ENCODE measurements at regions not wholly inside any gene's neighbourhood (a gene's known extent, or its start where the extent isn't known, plus 50 kb on each side); places are given as distances from the start of the nearest gene placed in this dataset.

DNA sequence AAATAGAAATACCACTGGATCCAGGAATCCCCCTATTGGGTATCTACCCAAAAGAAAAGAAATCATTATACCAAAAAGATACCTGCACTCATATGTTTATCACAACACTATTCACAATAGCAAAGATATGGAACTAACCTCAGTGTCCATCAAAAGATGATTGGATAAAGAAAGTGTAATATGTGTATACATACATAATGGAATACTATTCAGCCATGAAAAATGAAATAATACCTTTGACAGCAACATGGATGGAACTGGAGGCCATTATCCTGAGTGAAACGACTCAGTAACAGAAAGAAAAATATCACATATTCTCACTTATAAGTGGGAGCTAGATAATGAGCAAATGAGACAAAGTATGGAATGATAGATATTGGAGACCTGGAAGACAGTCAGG, 74.2 kb upstream of the TLR3 start:
- DNase-seq = no peak
- Histone ChIP-seq H3K27ac (no peak overlapping the region), H3K4me3 (no peak overlapping the region), H3K9me3 (no peaks in the 10 kb centered on the region), H3K4me1 (peaks cover 0 to 14% (median 0%) of the 10 kb centered on the region in 12 donors), H3K27me3 (no peaks in the 10 kb centered on the region), H3K36me3 (no peaks in the 10 kb centered on the region)
- intact Hi-C loops (cut with DNase I) = loop anchor here in 5 of 10 donors (5.0 to 10.0 kb wide), 5 partner anchors 57 to 127 kb away; no protein-coding TSS in a partner anchor
- no peak for TF ChIP-seq POLR2A (IDR thresholded peaks at IDR 0.05)
- TF ChIP-seq, protein P1, sequence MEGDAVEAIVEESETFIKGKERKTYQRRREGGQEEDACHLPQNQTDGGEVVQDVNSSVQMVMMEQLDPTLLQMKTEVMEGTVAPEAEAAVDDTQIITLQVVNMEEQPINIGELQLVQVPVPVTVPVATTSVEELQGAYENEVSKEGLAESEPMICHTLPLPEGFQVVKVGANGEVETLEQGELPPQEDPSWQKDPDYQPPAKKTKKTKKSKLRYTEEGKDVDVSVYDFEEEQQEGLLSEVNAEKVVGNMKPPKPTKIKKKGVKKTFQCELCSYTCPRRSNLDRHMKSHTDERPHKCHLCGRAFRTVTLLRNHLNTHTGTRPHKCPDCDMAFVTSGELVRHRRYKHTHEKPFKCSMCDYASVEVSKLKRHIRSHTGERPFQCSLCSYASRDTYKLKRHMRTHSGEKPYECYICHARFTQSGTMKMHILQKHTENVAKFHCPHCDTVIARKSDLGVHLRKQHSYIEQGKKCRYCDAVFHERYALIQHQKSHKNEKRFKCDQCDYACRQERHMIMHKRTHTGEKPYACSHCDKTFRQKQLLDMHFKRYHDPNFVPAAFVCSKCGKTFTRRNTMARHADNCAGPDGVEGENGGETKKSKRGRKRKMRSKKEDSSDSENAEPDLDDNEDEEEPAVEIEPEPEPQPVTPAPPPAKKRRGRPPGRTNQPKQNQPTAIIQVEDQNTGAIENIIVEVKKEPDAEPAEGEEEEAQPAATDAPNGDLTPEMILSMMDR (IDR thresholded peaks at IDR 0.05) = no peak
- 41 to 84% (median 81%) methylated on average over 1 of the region's 1 CpG for WGBS, 4 donors
- no peak for ATAC-seq

DNA sequence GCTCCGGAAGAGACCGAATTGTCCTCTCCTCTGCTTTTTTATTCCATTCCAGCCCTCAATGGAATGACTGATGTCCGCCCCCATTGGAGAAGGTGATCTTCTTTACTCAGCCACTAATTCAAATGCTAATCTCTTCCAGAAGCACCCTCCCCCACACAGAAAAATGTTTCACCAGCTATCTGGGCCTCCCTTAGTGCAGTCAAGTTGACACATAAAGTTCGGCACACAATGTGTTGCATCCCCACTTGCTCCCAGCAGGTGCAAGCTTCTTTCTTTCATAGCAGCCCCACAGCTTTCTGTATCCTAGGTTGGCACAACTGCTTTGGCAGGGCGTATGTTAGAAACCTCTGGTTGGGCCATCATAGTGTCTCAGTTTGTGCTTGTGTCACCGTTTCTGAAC, 73.3 kb upstream of the TLR3 start:
- DNase-seq = no peak
- peaks cover 0 to 14% (median 0%) of the 10 kb centered on the region in 12 donors for H3K4me1 ChIP-seq
- no peak overlapping the region for H3K4me3 ChIP-seq
- intact Hi-C loops (cut with DNase I) = loop anchor here in 5 of 10 donors (5.0 to 10.0 kb wide), 5 partner anchors 58 to 128 kb away; no protein-coding TSS in a partner anchor
- TF ChIP-seq, protein P1 (IDR thresholded peaks at IDR 0.05) = no peak
- no peak for TF ChIP-seq POLR2A (IDR thresholded peaks at IDR 0.05)
- H3K9me3 ChIP-seq = no peaks in the 10 kb centered on the region
- H3K27me3 ChIP-seq = no peaks in the 10 kb centered on the region
- no peak overlapping the region for H3K27ac ChIP-seq
- no peak for ATAC-seq
- 80 to 96% (median 92%) methylated on average over 6 of the region's 6 CpGs for WGBS, 4 donors
- no peaks in the 10 kb centered on the region for H3K36me3 ChIP-seq

DNA sequence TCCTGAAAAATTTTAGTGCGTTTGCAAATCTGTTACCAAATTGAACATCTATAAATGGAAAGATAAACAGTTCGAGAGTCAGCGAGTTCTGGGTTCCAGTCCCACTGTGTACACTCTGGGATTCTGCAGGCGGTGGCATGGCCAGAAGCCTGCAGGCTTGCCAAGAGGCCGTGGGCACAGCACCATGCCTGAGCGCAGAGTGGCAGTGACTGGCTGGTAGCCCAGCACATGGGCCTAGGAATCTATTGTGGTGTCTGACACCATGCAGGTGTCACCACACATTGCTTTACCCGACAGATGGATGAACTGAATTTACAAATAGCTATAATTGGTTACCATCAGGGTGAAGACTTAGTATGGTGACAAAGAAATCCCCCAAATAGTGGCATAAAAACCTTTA, 71.7 kb upstream of the TLR3 start:
- no peak for TF ChIP-seq POLR2A (IDR thresholded peaks at IDR 0.05)
- TF ChIP-seq, protein P1 (IDR thresholded peaks at IDR 0.05) = no peak
- Histone ChIP-seq H3K27me3 (no peaks in the 10 kb centered on the region), H3K9me3 (no peaks in the 10 kb centered on the region), H3K27ac (no peak overlapping the region), H3K4me3 (no peak overlapping the region), H3K36me3 (no peaks in the 10 kb centered on the region), H3K4me1 (peaks cover 0 to 12% (median 0%) of the 10 kb centered on the region in 12 donors)
- ATAC-seq (peak; percentile 59 to 87 (median 84)), DNase-seq (peak in 3 of 5 donors; percentile 69 to 74 (median 73))
- intact Hi-C loops (cut with DNase I) = loop anchor here in 5 of 10 donors (5.0 to 10.0 kb wide), 5 partner anchors 60 to 130 kb away; no protein-coding TSS in a partner anchor
- WGBS, 4 donors = 42 to 68% (median 65%) methylated on average over 7 of the region's 7 CpGs

DNA sequence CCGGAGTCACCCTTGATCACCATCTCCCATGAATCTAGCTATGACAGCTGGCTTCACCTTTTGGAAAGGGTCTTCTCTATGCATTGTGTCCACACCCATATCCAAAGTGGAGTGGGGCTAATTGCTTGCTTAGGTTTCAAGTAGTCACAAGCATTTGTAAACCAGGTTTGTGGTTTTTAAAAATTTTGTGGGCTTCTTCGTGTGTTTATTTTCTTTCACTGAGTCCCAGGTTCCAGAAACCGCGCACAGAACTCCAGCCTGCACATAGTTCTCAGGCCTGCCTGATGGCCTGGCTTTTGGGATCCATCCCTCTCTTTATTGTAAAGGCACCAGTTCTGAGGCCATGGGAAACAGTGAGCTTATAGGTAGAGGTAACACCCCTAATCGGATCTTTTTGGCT, 70.2 kb upstream of the TLR3 start:
- peak overlapping the region in 10 of 12 donors; percentile 13 to 69 (median 55) for H3K27ac ChIP-seq
- intact Hi-C loops (cut with DNase I) = loop anchor here in 5 of 10 donors (5.0 to 10.0 kb wide), 5 partner anchors 61 to 131 kb away; no protein-coding TSS in a partner anchor
- WGBS, 4 donors = 89 to 95% (median 91%) methylated on average over 5 of the region's 5 CpGs
- H3K27me3 ChIP-seq = no peaks in the 10 kb centered on the region
- no peak for DNase-seq
- TF ChIP-seq POLR2A (IDR thresholded peaks at IDR 0.05) = no peak
- TF ChIP-seq, protein P1 (IDR thresholded peaks at IDR 0.05) = no peak
- no peaks in the 10 kb centered on the region for H3K9me3 ChIP-seq
- ATAC-seq = peak in 1 of 4 donors; percentile 19
- no peaks in the 10 kb centered on the region for H3K36me3 ChIP-seq
- no peak overlapping the region for H3K4me3 ChIP-seq
- peaks cover 0 to 8% (median 0%) of the 10 kb centered on the region in 12 donors for H3K4me1 ChIP-seq

Data from heart left ventricle (tissue), 16 donors.